Occipital lobe (tissue), 1 donor: ENCODE measurements at regions not wholly inside any gene's neighbourhood (a gene's known extent, or its start where the extent isn't known, plus 50 kb on each side); places are given as distances from the start of the nearest gene placed in this dataset.

Source experiments
- DNase-seq: peaks from one replicate; lab custom pipeline; 2025; lab: John Stamatoyannopoulos, UW

GRCh38 chr3:67288466-67289106 is 290.5 kb downstream of the KBTBD8 start:
- no peak for DNase-seq

- DNase-seq = no peak
Observed at GRCh38 chr3:67289626-67290025, 291.5 kb downstream of the KBTBD8 start.

- no peak for DNase-seq
Observed at GRCh38 chr3:67290438-67290837, 292.3 kb downstream of the KBTBD8 start.

- DNase-seq = no peak
Observed at GRCh38 chr3:67291287-67292252, 293.5 kb downstream of the KBTBD8 start.

GRCh38 chr3:67292356-67293121 is 294.4 kb downstream of the KBTBD8 start:
- DNase-seq = no peak

- no peak for DNase-seq
Observed at GRCh38 chr3:67294341-67294740, 296.2 kb downstream of the KBTBD8 start.

- DNase-seq = no peak
Observed at GRCh38 chr3:67296039-67296892, 298.2 kb downstream of the KBTBD8 start.

- no peak for DNase-seq
Observed at GRCh38 chr3:67297715-67298475, 299.8 kb downstream of the KBTBD8 start.

GRCh38 chr3:67301556-67301955 is 303.4 kb downstream of the KBTBD8 start:
- DNase-seq = no peak

GRCh38 chr3:67302489-67302888 is 304.4 kb downstream of the KBTBD8 start:
- DNase-seq = no peak

- no peak for DNase-seq
Observed at GRCh38 chr3:67305160-67305559, 307.1 kb downstream of the KBTBD8 start.

GRCh38 chr3:67305922-67306321 is 307.8 kb downstream of the KBTBD8 start:
- DNase-seq = no peak

- DNase-seq = no peak
Observed at GRCh38 chr3:67311440-67311839, 313.3 kb downstream of the KBTBD8 start.

- DNase-seq = no peak
Observed at GRCh38 chr3:67312155-67312554, 314.0 kb downstream of the KBTBD8 start.

- no peak for DNase-seq
Observed at GRCh38 chr3:67318162-67318561, 320.1 kb downstream of the KBTBD8 start.

- no peak for DNase-seq
Observed at GRCh38 chr3:67324554-67324953, 326.4 kb downstream of the KBTBD8 start.
